ENCODE measurements at regions not wholly inside any gene's neighbourhood (a gene's known extent, or its start where the extent isn't known, plus 50 kb on each side); places are given as distances from the start of the nearest gene placed in this dataset.

DNA sequence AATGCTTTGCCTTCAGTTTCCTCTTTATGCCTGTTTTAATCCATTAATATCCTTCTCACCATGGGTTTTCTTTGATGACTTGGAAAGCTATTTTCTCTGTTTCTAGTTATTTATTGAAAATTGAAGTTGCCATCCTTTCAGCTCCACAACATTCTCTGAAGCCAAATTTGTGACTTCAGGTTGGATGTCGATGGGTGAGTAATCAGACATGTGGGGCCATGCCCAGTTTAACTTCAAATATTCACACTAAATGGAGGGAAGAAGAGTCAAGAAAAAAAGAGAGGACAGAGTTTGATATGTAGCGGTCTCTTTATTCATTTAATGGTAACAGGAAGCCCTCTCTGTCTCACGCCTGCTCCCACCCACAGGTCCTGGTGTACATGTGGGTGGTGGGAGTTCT is 89.1 kb upstream of the RIPOR2 start:
- intact Hi-C loops (cut with DNase I, micrococcal nuclease) = loop anchor here in 1 of 2 experiments (5.0 kb wide), 1 partner anchor 112 kb away; no protein-coding TSS in a partner anchor
- H3K9me3 Mint-ChIP-seq (ENCODE audit: low read depth) = no peaks in the 10 kb centered on the region
- no peak for DNase-seq
- H3K27ac Mint-ChIP-seq = peak overlapping the region; percentile 88
- ChIA-PET POLR2A (interaction anchor here (0.7 kb wide), 1 partner anchor 56 kb away, joined by 3 read pairs; no protein-coding TSS in a partner anchor), CTCF (interaction anchor here (0.6 to 5.8 kb wide), 14 partner anchors 9 to 444 kb away, joined by 3 to 75 read pairs (median 5); partner anchors contain the start of gene RIPOR2)
- H3K27me3 Mint-ChIP-seq = no peaks in the 10 kb centered on the region
- no peaks in the 10 kb centered on the region for H3K36me3 Mint-ChIP-seq (ENCODE audit: low read depth)
- H3K4me1 Mint-ChIP-seq = peaks cover 55% of the 10 kb centered on the region
- ATAC-seq = no peak
- peak overlapping the region; percentile 24 for H3K4me3 Mint-ChIP-seq

DNA sequence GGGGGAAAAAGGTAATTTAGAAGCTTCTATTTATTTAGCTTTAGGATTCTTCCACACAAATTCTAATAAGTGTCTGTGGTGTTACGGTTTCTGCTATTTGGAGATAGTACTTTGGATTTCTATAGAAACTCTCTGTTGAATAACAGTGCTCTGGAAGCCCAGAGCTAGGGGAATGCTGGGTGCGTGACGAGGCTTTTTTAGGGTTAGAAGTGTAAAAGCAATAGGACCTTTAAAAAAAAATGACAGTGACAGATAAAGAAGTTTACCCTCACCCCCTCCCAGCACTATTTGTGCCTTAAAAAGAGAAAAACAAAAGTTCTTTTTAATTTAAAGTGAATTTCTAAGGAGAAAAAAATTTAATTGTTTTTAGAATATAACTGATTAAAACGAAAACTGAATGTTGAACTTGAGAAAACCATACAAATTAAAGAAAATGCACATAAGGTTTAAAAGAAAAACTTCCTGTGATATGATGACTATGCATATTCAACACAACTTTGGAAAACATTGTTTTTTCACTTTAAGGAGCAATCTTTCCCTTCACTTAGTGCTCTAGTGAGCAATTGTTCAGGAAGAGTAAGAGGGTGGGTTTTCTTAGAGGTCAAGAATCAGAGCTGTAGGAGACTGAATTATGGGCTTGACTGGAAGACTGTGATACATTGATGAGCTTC is 89.6 kb upstream of the RIPOR2 start:
- ChIA-PET POLR2A (interaction anchor here (0.7 to 2.0 kb wide), 7 partner anchors 10 to 345 kb away, joined by 3 to 7 read pairs (median 4); no protein-coding TSS in a partner anchor), CTCF (interaction anchor here (0.5 to 5.8 kb wide), 30 partner anchors 8 to 461 kb away, joined by 3 to 75 read pairs (median 6); partner anchors contain the start of gene RIPOR2)
- no peaks in the 10 kb centered on the region for H3K27me3 Mint-ChIP-seq
- DNase-seq (no peak), ATAC-seq (no peak)
- peak overlapping the region; percentile 56 for H3K4me3 Mint-ChIP-seq
- no peaks in the 10 kb centered on the region for H3K36me3 Mint-ChIP-seq (ENCODE audit: low read depth)
- intact Hi-C loops (cut with DNase I, micrococcal nuclease) = loop anchor here in 1 of 2 experiments (5.0 kb wide), 1 partner anchor 112 kb away; no protein-coding TSS in a partner anchor
- peaks cover 56% of the 10 kb centered on the region for H3K4me1 Mint-ChIP-seq
- peak overlapping the region; percentile 88 for H3K27ac Mint-ChIP-seq
- H3K9me3 Mint-ChIP-seq (ENCODE audit: low read depth) = no peaks in the 10 kb centered on the region

DNA sequence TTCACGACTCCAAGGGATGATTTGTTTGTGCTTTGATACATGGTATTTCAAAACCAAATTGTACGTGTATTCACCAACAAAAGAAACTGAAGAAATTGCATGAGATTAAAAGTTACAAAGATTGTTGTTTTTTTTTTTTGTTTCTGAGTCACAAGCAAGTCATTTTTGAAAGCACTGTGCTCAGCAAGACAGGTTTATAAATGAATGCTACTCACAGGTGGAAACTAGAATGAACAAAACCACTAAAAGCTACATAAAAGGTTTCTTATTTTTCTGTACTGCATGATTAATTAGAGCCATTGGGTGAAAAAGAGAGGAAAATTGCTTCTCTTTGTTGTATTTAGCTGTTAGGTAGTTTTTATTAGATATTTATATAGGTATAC is 90.2 kb upstream of the RIPOR2 start:
- intact Hi-C loops (cut with DNase I, micrococcal nuclease) = loop anchor here (1.0 to 5.0 kb wide), 7 partner anchors 15 to 283 kb away; no protein-coding TSS in a partner anchor
- Mint-ChIP-seq H3K4me1 (peaks cover 57% of the 10 kb centered on the region), H3K4me3 (peak overlapping the region; percentile 56), H3K27ac (peak overlapping the region; percentile 86), H3K9me3 (ENCODE audit: low read depth) (no peaks in the 10 kb centered on the region), H3K27me3 (no peaks in the 10 kb centered on the region), H3K36me3 (ENCODE audit: low read depth) (no peaks in the 10 kb centered on the region)
- DNase-seq = no peak
- CTCF ChIA-PET = interaction anchor here (0.5 to 5.8 kb wide), 26 partner anchors 8 to 461 kb away, joined by 3 to 75 read pairs (median 7); partner anchors contain the start of gene RIPOR2
- ATAC-seq = peak; percentile 60
- POLR2A ChIA-PET = interaction anchor here (0.5 to 2.0 kb wide), 11 partner anchors 8 to 345 kb away, joined by 3 to 7 read pairs (median 4); no protein-coding TSS in a partner anchor

DNA sequence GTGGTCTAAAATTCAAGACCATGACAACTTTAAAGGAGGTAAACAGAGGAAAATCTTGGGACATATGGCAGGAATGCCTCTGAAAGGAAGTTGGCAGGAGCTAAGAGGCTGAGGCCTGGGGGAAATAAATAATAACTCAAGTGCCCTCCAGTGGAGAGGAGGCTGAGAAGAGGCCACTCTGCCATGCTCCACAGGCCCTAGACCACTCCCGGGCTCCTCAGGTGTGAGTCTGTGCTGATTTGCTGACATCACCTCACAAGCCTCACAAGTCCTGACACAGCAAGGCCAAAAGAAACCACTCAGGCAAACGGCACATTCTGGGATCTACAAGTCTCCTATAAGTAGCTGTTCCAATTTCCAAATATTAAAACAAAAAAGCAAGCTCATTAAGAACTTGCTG is 91.0 kb upstream of the RIPOR2 start:
- Mint-ChIP-seq H3K4me3 (peak overlapping the region; percentile 62), H3K9me3 (ENCODE audit: low read depth) (no peaks in the 10 kb centered on the region), H3K27ac (peak overlapping the region; percentile 86), H3K27me3 (no peaks in the 10 kb centered on the region), H3K36me3 (ENCODE audit: low read depth) (no peaks in the 10 kb centered on the region), H3K4me1 (peaks cover 56% of the 10 kb centered on the region)
- ChIA-PET CTCF (interaction anchor here (0.6 to 5.8 kb wide), 34 partner anchors 9 to 381 kb away, joined by 3 to 75 read pairs (median 5); partner anchors contain the start of genes GMNN, KIAA0319 and RIPOR2), POLR2A (interaction anchor here (0.9 to 2.0 kb wide), 4 partner anchors 9 to 116 kb away, joined by 3 to 5 read pairs (median 3); no protein-coding TSS in a partner anchor)
- DNase-seq (peak; percentile 44), ATAC-seq (peak; percentile 9)
- intact Hi-C loops (cut with DNase I, micrococcal nuclease) = loop anchor here (1.0 to 5.0 kb wide), 8 partner anchors 15 to 283 kb away; no protein-coding TSS in a partner anchor

DNA sequence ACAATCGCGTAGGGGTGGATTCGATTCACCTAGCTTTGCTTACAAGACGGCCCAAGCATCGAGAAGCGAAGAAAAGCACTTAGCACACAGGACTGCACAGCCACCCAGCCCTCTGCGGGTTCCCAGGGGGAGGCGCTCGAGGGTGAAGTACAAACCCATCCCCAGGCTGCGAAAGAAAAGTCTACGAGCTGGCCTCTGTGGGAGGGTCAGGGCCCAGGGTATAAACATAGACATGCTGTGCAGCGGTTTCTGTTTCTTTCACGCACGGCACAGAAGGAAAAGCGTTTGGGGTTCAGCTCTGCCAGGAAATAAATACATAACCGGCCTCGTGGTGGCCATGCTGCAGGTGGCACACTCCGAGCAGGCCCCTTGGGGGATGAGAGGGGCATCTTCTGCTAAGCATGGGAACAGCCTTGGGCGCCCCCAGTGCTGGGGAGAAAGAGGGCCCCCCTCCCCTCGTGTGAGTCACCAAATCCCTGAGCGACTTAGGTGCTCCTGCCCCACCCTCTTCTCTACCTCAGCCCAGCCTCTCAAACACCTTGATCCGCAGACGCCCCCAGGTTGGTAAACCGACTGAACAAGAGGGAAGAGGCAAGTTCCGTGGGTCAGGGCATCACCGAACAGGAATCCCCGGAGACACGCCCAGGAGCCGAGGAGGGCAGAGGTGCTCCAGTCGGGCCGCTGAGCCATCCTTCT is 91.6 kb upstream of the RIPOR2 start:
- H3K4me1 Mint-ChIP-seq = peaks cover 51% of the 10 kb centered on the region
- CTCF ChIA-PET = interaction anchor here (0.6 to 5.8 kb wide), 35 partner anchors 10 to 382 kb away, joined by 3 to 75 read pairs (median 5); partner anchors contain the start of genes GMNN, KIAA0319 and RIPOR2
- peak overlapping the region; percentile 62 for H3K4me3 Mint-ChIP-seq
- intact Hi-C loops (cut with DNase I, micrococcal nuclease) = loop anchor here (1.0 to 5.0 kb wide), 2 partner anchors 43 to 110 kb away; no protein-coding TSS in a partner anchor
- ATAC-seq = peak; percentile 95
- H3K27me3 Mint-ChIP-seq = no peaks in the 10 kb centered on the region
- DNase-seq = peak; percentile 90
- no peaks in the 10 kb centered on the region for H3K9me3 Mint-ChIP-seq (ENCODE audit: low read depth)
- POLR2A ChIA-PET = interaction anchor here (0.7 to 2.0 kb wide), 4 partner anchors 27 to 176 kb away, joined by 3 to 5 read pairs (median 4); no protein-coding TSS in a partner anchor
- peak overlapping the region; percentile 77 for H3K27ac Mint-ChIP-seq
- H3K36me3 Mint-ChIP-seq (ENCODE audit: low read depth) = no peaks in the 10 kb centered on the region

DNA sequence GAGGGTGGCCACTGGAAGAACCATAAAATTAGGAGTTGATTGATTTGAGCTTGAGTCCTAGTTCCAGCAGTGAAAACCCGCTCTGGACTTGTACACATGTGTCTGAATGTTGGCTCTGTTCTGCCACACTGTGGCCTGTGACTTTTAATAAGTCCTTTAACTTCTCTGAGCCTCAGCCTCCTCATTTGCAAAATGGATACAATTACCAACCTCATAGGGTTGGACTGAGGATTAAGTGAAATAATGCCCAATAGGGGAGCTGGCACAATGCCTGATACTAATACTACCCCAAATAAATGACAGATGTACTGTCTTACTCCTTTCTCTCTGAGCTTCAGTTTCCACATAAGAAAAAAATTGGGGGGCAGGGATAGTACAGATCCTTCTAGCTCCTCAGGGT is 92.6 kb upstream of the RIPOR2 start:
- DNase-seq (no peak), ATAC-seq (no peak)
- Mint-ChIP-seq H3K4me1 (peaks cover 55% of the 10 kb centered on the region), H3K27me3 (no peaks in the 10 kb centered on the region), H3K27ac (peak overlapping the region; percentile 77), H3K4me3 (no peak overlapping the region), H3K9me3 (ENCODE audit: low read depth) (no peaks in the 10 kb centered on the region), H3K36me3 (ENCODE audit: low read depth) (no peaks in the 10 kb centered on the region)
- CTCF ChIA-PET = interaction anchor here (0.9 to 5.8 kb wide), 12 partner anchors 9 to 188 kb away, joined by 3 to 75 read pairs (median 10); no protein-coding TSS in a partner anchor
- POLR2A ChIA-PET = no interaction called here
- intact Hi-C loops (cut with DNase I, micrococcal nuclease) = loop anchor here in 1 of 2 experiments (5.0 kb wide), 1 partner anchor 109 kb away; no protein-coding TSS in a partner anchor

DNA sequence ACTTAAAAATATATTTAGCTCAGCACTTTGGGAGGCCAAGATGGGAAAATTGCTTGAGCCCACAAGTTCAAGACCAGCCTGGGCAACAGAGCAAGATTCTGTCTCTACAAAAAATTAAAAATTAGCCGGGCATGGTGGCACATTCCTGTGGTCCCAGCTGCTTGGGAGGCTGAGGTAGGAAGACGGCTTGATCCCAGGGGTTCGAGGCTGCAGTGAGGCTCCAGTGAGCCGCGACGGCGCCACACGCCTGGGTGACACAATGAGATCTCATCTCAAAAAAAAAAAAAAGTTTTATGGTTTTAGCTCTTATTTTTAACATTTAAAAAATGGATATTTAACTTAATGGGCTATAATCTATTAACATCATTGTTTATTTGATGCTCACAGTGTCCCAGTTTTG is 97.2 kb upstream of the RIPOR2 start:
- DNase-seq = no peak
- H3K36me3 Mint-ChIP-seq (ENCODE audit: low read depth) = no peaks in the 10 kb centered on the region
- H3K4me3 Mint-ChIP-seq = no peak overlapping the region
- ATAC-seq = no peak
- CTCF ChIA-PET = interaction anchor here (0.7 to 1.8 kb wide), 10 partner anchors 11 to 368 kb away, joined by 3 to 7 read pairs (median 4); no protein-coding TSS in a partner anchor
- H3K9me3 Mint-ChIP-seq (ENCODE audit: low read depth) = no peaks in the 10 kb centered on the region
- H3K27ac Mint-ChIP-seq = no peak overlapping the region
- no peaks in the 10 kb centered on the region for H3K27me3 Mint-ChIP-seq
- intact Hi-C loops (cut with DNase I, micrococcal nuclease) = no loop called here
- POLR2A ChIA-PET = no interaction called here
- peaks cover 63% of the 10 kb centered on the region for H3K4me1 Mint-ChIP-seq

DNA sequence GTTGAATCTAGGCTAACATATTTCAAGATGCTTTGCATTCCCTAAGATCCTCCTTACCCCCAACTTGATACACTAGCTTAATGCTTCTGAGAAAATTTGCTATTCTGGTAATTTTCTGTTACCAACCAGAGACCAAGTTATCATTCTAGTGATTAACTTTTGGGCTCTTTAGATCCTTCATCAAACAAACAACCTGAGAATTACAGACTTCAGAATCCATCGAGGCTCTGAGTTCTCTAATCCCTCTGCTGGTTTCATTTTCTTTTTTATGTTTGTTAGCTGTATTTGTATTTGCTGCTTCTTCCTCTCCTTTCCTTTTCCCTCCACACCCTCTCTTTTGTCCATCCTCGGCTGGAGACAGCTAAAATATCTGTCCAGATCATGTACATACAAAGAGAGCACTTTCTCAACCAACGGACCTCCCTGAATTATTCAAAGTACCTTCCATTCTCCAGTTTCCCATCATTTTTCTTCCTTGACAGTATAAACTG is 98.7 kb upstream of the RIPOR2 start:
- H3K27ac Mint-ChIP-seq = peak overlapping the region; percentile 93
- no peaks in the 10 kb centered on the region for H3K9me3 Mint-ChIP-seq (ENCODE audit: low read depth)
- H3K4me3 Mint-ChIP-seq = peak overlapping the region; percentile 81
- peaks cover 66% of the 10 kb centered on the region for H3K4me1 Mint-ChIP-seq
- POLR2A ChIA-PET = no interaction called here
- ATAC-seq (peak; percentile 42), DNase-seq (no peak)
- intact Hi-C loops (cut with DNase I, micrococcal nuclease) = no loop called here
- H3K27me3 Mint-ChIP-seq = no peaks in the 10 kb centered on the region
- CTCF ChIA-PET = interaction anchor here (0.7 to 7.2 kb wide), 14 partner anchors 8 to 178 kb away, joined by 3 to 75 read pairs (median 4); no protein-coding TSS in a partner anchor
- peaks cover 7% of the 10 kb centered on the region for H3K36me3 Mint-ChIP-seq (ENCODE audit: low read depth)

DNA sequence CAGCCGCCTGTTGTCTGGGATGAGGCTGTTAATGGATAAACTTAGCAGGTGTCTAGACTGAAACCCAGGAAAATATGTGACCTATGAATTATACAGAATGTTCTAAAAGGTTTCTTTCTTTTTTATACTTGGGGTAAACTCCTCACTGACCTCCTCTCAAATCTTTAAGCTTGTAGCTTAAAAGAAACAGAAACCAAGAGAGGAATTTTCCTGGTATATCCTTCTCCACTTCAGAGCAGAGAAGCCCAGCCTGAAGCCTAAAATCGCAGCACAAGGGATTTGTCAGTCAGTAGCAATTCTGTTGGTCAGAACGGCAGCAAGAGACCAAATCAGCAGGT is 99.4 kb upstream of the RIPOR2 start:
- peak overlapping the region; percentile 81 for H3K4me3 Mint-ChIP-seq
- H3K4me1 Mint-ChIP-seq = peaks cover 66% of the 10 kb centered on the region
- ChIA-PET POLR2A (interaction anchor here (0.6 kb wide), 1 partner anchor 118 kb away, joined by 3 read pairs; no protein-coding TSS in a partner anchor), CTCF (interaction anchor here (0.6 to 7.2 kb wide), 14 partner anchors 9 to 179 kb away, joined by 3 to 75 read pairs (median 4); no protein-coding TSS in a partner anchor)
- DNase-seq (no peak), ATAC-seq (no peak)
- intact Hi-C loops (cut with DNase I, micrococcal nuclease) = no loop called here
- no peaks in the 10 kb centered on the region for H3K9me3 Mint-ChIP-seq (ENCODE audit: low read depth)
- peak overlapping the region; percentile 93 for H3K27ac Mint-ChIP-seq
- no peaks in the 10 kb centered on the region for H3K27me3 Mint-ChIP-seq
- peaks cover 7% of the 10 kb centered on the region for H3K36me3 Mint-ChIP-seq (ENCODE audit: low read depth)

DNA sequence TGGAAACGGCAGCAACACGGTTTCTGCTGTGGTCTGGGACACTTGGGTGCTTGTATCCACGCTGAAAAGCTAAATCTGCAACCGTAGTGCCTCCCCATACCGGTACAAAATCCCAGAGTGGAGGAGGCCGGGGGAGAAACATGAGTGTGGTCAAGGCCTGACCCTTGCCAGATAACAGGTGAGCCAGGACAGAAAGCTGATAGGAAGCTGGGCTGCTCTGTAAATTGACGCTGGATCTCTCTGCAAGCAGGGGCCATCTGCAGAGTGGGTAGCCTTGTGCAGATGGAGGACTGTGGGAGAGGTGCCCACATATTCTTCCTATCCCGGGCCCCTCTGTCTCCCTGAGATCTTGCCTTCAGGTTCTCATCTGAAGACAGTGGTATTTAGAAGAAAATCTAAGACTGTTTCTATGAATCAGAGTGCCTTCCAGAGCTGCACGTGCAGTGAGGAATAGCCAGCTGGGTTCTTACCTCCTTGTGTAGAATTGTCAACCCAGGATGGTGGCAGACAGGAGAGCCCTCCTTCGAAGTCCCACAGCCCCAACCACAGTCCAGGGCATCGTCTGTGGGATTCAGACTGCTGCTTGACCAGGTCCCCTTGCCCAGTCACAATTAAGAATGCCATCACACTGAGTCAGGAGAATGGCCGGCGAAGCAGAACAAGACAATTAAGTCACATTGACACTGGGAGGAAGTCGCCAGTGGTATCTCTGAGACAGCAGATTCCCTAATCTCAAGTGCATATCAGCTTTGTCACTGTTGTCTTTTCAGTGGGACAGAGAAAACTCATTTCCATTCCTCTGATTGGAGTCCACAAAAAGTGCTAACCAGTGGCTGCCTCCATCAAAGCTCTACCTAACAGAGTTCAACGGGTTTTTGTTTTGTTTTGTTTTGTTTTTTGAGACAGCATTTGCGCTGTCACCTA is 100.0 kb upstream of the RIPOR2 start:
- H3K27me3 Mint-ChIP-seq = no peaks in the 10 kb centered on the region
- POLR2A ChIA-PET = interaction anchor here (0.6 to 1.0 kb wide), 3 partner anchors 17 to 118 kb away, joined by 3 read pairs; no protein-coding TSS in a partner anchor
- peak; percentile 31 for DNase-seq
- H3K4me1 Mint-ChIP-seq = peaks cover 68% of the 10 kb centered on the region
- H3K36me3 Mint-ChIP-seq (ENCODE audit: low read depth) = peaks cover 8% of the 10 kb centered on the region
- peak overlapping the region; percentile 81 for H3K4me3 Mint-ChIP-seq
- peak overlapping the region; percentile 93 for H3K27ac Mint-ChIP-seq
- intact Hi-C loops (cut with DNase I, micrococcal nuclease) = no loop called here
- ATAC-seq = peak; percentile 45
- no peaks in the 10 kb centered on the region for H3K9me3 Mint-ChIP-seq (ENCODE audit: low read depth)
- CTCF ChIA-PET = interaction anchor here (0.6 to 7.2 kb wide), 15 partner anchors 9 to 519 kb away, joined by 3 to 75 read pairs (median 4); no protein-coding TSS in a partner anchor
